Ascending aorta (tissue), 2 donors: ENCODE measurements at regions not wholly inside any gene's neighbourhood (a gene's known extent, or its start where the extent isn't known, plus 50 kb on each side); places are given as distances from the start of the nearest gene placed in this dataset.
"Not testable (repeated sequence)": the region's sequence is repeated elsewhere in the genome, so short reads cannot be mapped to it uniquely, and the experiment has no call there.

Experiments
- DNase-seq, 2 donors: peaks; one replicate each; pipeline ENCODE4 v3.0.0-alpha.2; 2019; ENCODE audit warnings: low spot score in 2 of 2
- H3K27ac ChIP-seq, 2 donors: fragments of 200-600 bp; sonication (generic); one replicate each; pipeline ENCODE4 v1.5.1; 2016 to 2017; ENCODE audit warnings: mild to moderate bottlenecking in 1 of 2
- H3K27me3 ChIP-seq: fragments of 200-600 bp; sonication (generic); one replicate; pipeline ENCODE4 v1.5.1; 2017
- H3K36me3 ChIP-seq, 2 donors: fragments of 200-600 bp; sonication (generic); one replicate each; pipeline ENCODE4 v1.5.1; 2016
- H3K4me1 ChIP-seq, 2 donors: fragments of 200-600 bp; sonication (generic); one replicate each; pipeline ENCODE4 v1.5.1; 2016 to 2017; ENCODE audit warnings: mild to moderate bottlenecking in 1 of 2
- H3K4me3 ChIP-seq, 2 donors: fragments of 200-600 bp; sonication (generic); one replicate each; pipeline ENCODE4 v1.5.1; 2016 to 2017; ENCODE audit warnings: mild to moderate bottlenecking in 1 of 2
- H3K9me3 ChIP-seq, 2 donors: fragments of 200-600 bp; sonication (generic); one replicate each; pipeline ENCODE4 v1.5.1; 2016
- intact Hi-C: fragments of 100-400 bp; cut with DNase I; formaldehyde crosslinking; loops from one replicate; pipeline ENCODE4 v1.15.1; 2023
- TF ChIP-seq, protein P1 (sequence below), 3 experiments: fragments of 200-600 bp in 2 of 3; fragments of 450-650 bp in 1 of 3; sonication (generic) in 2 of 3; IDR thresholded peaks; one replicate each; pipeline ENCODE4 v1.5.1; 2016 to 2019; ENCODE audit warnings: antibody characterized with exemption in 3 of 3, mild to moderate bottlenecking in 1 of 3, moderate library complexity in 1 of 3

- Histone ChIP-seq H3K9me3 (no peaks in the 10 kb centered on the region), H3K36me3 (no peaks in the 10 kb centered on the region), H3K4me1 (no peaks in the 10 kb centered on the region), H3K4me3 (no peak overlapping the region), H3K27ac (no peak overlapping the region), H3K27me3 (no peaks in the 10 kb centered on the region)
- no peak for DNase-seq
- TF ChIP-seq, protein P1, sequence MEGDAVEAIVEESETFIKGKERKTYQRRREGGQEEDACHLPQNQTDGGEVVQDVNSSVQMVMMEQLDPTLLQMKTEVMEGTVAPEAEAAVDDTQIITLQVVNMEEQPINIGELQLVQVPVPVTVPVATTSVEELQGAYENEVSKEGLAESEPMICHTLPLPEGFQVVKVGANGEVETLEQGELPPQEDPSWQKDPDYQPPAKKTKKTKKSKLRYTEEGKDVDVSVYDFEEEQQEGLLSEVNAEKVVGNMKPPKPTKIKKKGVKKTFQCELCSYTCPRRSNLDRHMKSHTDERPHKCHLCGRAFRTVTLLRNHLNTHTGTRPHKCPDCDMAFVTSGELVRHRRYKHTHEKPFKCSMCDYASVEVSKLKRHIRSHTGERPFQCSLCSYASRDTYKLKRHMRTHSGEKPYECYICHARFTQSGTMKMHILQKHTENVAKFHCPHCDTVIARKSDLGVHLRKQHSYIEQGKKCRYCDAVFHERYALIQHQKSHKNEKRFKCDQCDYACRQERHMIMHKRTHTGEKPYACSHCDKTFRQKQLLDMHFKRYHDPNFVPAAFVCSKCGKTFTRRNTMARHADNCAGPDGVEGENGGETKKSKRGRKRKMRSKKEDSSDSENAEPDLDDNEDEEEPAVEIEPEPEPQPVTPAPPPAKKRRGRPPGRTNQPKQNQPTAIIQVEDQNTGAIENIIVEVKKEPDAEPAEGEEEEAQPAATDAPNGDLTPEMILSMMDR (IDR thresholded peaks at IDR 0.05), result no peak
- intact Hi-C loops, result no loop called here
These were observed 385.3 kb upstream of the RIOK2 start for GRCh38 chr5:97568382-97568781.

- Histone ChIP-seq H3K4me3 (no peak overlapping the region), H3K36me3 (no peaks in the 10 kb centered on the region), H3K27me3 (no peaks in the 10 kb centered on the region), H3K9me3 (no peaks in the 10 kb centered on the region), H3K4me1 (no peaks in the 10 kb centered on the region), H3K27ac (no peak overlapping the region)
- intact Hi-C loops, result no loop called here
- no peak for DNase-seq
- TF ChIP-seq, protein P1 (IDR thresholded peaks at IDR 0.05), result no peak
These were observed 387.2 kb upstream of the RIOK2 start for GRCh38 chr5:97570242-97570641.

GRCh38 chr5:97575322-97575721 is 392.3 kb upstream of the RIOK2 start:
- intact Hi-C loops, result no loop called here
- no peaks in the 10 kb centered on the region for H3K4me1 ChIP-seq
- no peaks in the 10 kb centered on the region for H3K27me3 ChIP-seq
- H3K4me3 ChIP-seq, result no peak overlapping the region
- no peaks in the 10 kb centered on the region for H3K9me3 ChIP-seq
- no peak overlapping the region for H3K27ac ChIP-seq
- TF ChIP-seq, protein P1 (IDR thresholded peaks at IDR 0.05), result no peak
- H3K36me3 ChIP-seq, result no peaks in the 10 kb centered on the region
- no peak for DNase-seq

DNA sequence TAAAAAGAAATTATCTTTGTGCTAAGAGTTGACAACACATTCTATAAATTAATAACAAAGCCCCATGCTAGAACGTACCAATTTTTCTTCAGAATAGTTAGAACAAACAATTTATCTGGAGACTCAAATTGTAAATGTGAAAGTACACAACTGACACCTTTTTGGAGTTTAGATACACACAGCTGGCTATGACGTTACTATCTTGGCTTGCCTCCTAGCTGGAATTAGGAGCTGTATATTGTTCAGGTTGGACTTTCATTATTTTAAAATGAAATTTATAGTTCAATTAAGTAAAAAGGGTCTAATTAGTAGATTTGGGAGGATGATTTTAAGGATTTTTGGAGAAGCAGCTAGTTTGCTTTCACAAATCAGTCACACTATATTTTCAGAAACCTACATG is 393.9 kb upstream of the RIOK2 start:
- intact Hi-C loops, result no loop called here
- no peak for DNase-seq
- H3K27ac ChIP-seq, result no peak overlapping the region
- H3K27me3 ChIP-seq, result no peaks in the 10 kb centered on the region
- H3K4me3 ChIP-seq, result no peak overlapping the region
- H3K4me1 ChIP-seq, result no peaks in the 10 kb centered on the region
- TF ChIP-seq, protein P1 (IDR thresholded peaks at IDR 0.05), result no peak
- H3K9me3 ChIP-seq, result no peaks in the 10 kb centered on the region
- no peaks in the 10 kb centered on the region for H3K36me3 ChIP-seq

- H3K27ac ChIP-seq, H3K9me3 ChIP-seq, H3K27me3 ChIP-seq, H3K36me3 ChIP-seq, intact Hi-C loops, H3K4me1 ChIP-seq, DNase-seq, H3K4me3 ChIP-seq: not testable (repeated sequence)
These were observed 396.9 kb upstream of the RIOK2 start for GRCh38 chr5:97579977-97580376.

DNA sequence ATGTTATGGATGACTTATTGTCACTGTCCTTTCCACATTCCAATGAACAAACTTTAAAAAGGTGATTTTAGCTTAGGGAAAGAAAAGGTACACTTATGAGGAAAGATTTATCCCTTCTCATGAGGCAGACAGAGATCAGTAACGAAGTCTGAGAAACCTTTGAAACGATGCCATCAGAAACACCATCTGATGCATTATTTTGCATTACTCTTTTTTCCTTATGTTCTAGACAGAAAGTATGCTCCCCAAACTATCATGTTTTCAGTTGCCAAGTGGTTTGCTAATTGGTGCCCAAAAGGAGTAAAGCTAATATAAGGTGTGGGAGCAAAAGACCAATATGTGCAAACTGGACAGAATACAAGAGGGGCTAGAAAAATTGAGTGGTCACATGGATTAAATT is 397.7 kb upstream of the RIOK2 start:
- no peak for DNase-seq
- TF ChIP-seq, protein P1 (IDR thresholded peaks at IDR 0.05), result no peak
- H3K4me1 ChIP-seq, result no peaks in the 10 kb centered on the region
- H3K36me3 ChIP-seq, result no peaks in the 10 kb centered on the region
- H3K4me3 ChIP-seq, result no peak overlapping the region
- intact Hi-C loops, result no loop called here
- H3K27ac ChIP-seq, result no peak overlapping the region
- no peaks in the 10 kb centered on the region for H3K9me3 ChIP-seq
- no peaks in the 10 kb centered on the region for H3K27me3 ChIP-seq
